Gastroesophageal sphincter (tissue), 4 donors: ENCODE measurements at regions not wholly inside any gene's neighbourhood (a gene's known extent, or its start where the extent isn't known, plus 50 kb on each side); places are given as distances from the start of the nearest gene placed in this dataset.

Experiments
- ATAC-seq: fragments of 150-250 bp; one replicate; pipeline ENCODE4 v1.9.1; 2016; ENCODE audit warnings: mild to moderate bottlenecking, moderate library complexity
- H3K27ac ChIP-seq, 4 donors: fragments of 200-600 bp; sonication (generic) in 3 of 4; 1 replicate in 3 of 4; 2 replicates in 1 of 4; pipeline ENCODE4 v1.5.1; 2016 to 2019
- H3K27me3 ChIP-seq: fragments of 200-600 bp; sonication (generic); one replicate; pipeline ENCODE4 v1.5.1; 2019
- H3K36me3 ChIP-seq, 2 donors: fragments of 200-600 bp; sonication (generic); one replicate each; pipeline ENCODE4 v1.5.1; 2019; ENCODE audit warnings: control low read depth in 1 of 2
- H3K4me1 ChIP-seq, 3 donors: fragments of 200-600 bp; sonication (generic); 1 replicate in 2 of 3; 2 replicates in 1 of 3; pipeline ENCODE4 v1.5.1; 2016 to 2019; ENCODE audit warnings: control low read depth in 2 of 3
- H3K4me3 ChIP-seq, 2 donors: fragments of 200-600 bp; sonication (generic); one replicate each; pipeline ENCODE4 v1.5.1; 2019; ENCODE audit warnings: mild to moderate bottlenecking in 1 of 2, moderate library complexity in 1 of 2
- H3K9me3 ChIP-seq, 3 donors: fragments of 200-600 bp; sonication (generic); one replicate each; pipeline ENCODE4 v1.5.1; 2017 to 2019; ENCODE audit warnings: control low read depth in 2 of 3
- EP300 ChIP-seq: sonication (generic); formaldehyde crosslinking; IDR thresholded peaks from one replicate; pipeline ENCODE4 v1.6.1; 2017; ENCODE audit warnings: antibody characterized with exemption, mild to moderate bottlenecking
- POLR2A ChIP-seq, 2 donors: fragments of 450-650 bp; IDR thresholded peaks; one replicate each; pipeline ENCODE4 v1.6.1; 2017; ENCODE audit warnings: antibody characterized with exemption in 2 of 2, mild to moderate bottlenecking in 2 of 2, moderate library complexity in 1 of 2
- POLR2AphosphoS5 ChIP-seq: sonication (generic); formaldehyde crosslinking; IDR thresholded peaks from one replicate; pipeline ENCODE4 v1.6.1; 2017; ENCODE audit warnings: antibody characterized with exemption
- WGBS, 2 donors: methylation state at CpG; one replicate each; pipeline ENCODE4 v1.1.5; 2018; ENCODE audit warnings: low coverage in 1 of 2; 5-methylcytosine and 5-hydroxymethylcytosine counted together
- small RNA-seq, 4 donors: library from RNA; depleted of rRNA; stranded (forward); fragments of <200 nt; gene quantifications; one replicate each; pipeline ENCODE3, GENCODE V24; 2016
- TF ChIP-seq, protein P1 (sequence below), 4 experiments: fragments of 200-600 bp in 2 of 4; fragments of 450-650 bp in 2 of 4; sonication (generic) in 1 of 4; IDR thresholded peaks; one replicate each; pipeline ENCODE4 v1.5.1; 2017 to 2019; ENCODE audit warnings: antibody characterized with exemption in 4 of 4, mild to moderate bottlenecking in 2 of 4, moderate library complexity in 2 of 4

DNA sequence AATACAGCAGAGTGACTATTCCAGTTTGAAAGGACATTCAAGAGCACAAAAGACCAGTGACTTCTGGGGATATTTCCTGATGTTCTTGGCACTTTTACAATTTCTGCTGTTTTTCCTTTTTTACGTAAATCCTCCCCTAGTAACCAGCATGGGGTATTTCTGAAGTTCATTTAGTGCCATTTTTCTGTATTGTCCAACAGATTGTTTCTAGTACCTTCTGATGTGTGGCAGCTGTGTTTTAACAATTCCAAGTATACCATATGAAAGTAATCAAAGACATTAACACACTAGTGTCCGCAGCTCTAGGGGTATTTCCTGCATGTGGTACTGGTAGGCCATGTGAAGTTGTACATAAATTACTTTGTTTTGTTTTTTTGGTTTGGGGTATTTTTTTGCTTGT lies 53.0 kb upstream of the SMARCA2 start:
- no peak overlapping the region for H3K27ac ChIP-seq
- ATAC-seq: no peak
- no peaks in the 10 kb centered on the region for H3K36me3 ChIP-seq
- H3K27me3 ChIP-seq: no peaks in the 10 kb centered on the region
- H3K9me3 ChIP-seq: no peaks in the 10 kb centered on the region
- peaks cover 0 to 4% (median 0%) of the 10 kb centered on the region in 3 donors for H3K4me1 ChIP-seq
- WGBS, 2 donors: 50 to 59% methylated on average over 1 to 2 of the region's 2 CpGs
- H3K4me3 ChIP-seq: no peak overlapping the region
- no peak for TF ChIP-seq EP300
- TF ChIP-seq, protein P1, sequence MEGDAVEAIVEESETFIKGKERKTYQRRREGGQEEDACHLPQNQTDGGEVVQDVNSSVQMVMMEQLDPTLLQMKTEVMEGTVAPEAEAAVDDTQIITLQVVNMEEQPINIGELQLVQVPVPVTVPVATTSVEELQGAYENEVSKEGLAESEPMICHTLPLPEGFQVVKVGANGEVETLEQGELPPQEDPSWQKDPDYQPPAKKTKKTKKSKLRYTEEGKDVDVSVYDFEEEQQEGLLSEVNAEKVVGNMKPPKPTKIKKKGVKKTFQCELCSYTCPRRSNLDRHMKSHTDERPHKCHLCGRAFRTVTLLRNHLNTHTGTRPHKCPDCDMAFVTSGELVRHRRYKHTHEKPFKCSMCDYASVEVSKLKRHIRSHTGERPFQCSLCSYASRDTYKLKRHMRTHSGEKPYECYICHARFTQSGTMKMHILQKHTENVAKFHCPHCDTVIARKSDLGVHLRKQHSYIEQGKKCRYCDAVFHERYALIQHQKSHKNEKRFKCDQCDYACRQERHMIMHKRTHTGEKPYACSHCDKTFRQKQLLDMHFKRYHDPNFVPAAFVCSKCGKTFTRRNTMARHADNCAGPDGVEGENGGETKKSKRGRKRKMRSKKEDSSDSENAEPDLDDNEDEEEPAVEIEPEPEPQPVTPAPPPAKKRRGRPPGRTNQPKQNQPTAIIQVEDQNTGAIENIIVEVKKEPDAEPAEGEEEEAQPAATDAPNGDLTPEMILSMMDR (IDR thresholded peaks at IDR 0.05): no peak
- no peak for TF ChIP-seq POLR2A (IDR thresholded peaks at IDR 0.05)
- no peak for TF ChIP-seq POLR2AphosphoS5

DNA sequence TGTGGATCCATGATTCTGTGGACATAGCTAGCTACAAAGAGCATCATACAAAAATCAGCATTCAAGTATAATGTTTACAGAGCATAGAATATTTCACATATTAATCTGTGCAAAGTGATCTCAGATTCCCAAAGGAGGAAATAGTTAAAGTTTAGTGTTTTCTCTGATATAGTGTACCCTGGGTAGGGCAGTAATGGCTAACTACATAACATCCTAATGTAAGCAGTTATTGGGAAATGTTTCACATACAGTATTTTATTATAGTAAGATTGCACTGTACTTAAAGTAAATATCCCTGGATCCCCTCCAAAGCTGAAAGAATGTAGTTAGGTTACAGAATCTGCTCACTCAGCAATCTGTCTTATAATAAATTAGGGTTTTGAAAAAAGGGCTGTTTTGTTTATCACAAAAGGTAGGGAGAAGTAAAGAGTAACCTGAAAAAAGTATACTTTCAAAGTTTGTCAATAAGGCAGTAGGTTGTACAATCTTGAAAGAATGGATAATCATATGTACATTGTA lies 52.5 kb upstream of the SMARCA2 start:
- Histone ChIP-seq H3K9me3 (no peaks in the 10 kb centered on the region), H3K36me3 (no peaks in the 10 kb centered on the region), H3K27ac (no peak overlapping the region), H3K4me3 (no peak overlapping the region), H3K27me3 (no peaks in the 10 kb centered on the region), H3K4me1 (peaks cover 0 to 4% (median 0%) of the 10 kb centered on the region in 3 donors)
- no peak for ATAC-seq
- TF ChIP-seq EP300: no peak
- no peak for TF ChIP-seq POLR2A (IDR thresholded peaks at IDR 0.05)
- TF ChIP-seq, protein P1 (IDR thresholded peaks at IDR 0.05): no peak
- TF ChIP-seq POLR2AphosphoS5: no peak

DNA sequence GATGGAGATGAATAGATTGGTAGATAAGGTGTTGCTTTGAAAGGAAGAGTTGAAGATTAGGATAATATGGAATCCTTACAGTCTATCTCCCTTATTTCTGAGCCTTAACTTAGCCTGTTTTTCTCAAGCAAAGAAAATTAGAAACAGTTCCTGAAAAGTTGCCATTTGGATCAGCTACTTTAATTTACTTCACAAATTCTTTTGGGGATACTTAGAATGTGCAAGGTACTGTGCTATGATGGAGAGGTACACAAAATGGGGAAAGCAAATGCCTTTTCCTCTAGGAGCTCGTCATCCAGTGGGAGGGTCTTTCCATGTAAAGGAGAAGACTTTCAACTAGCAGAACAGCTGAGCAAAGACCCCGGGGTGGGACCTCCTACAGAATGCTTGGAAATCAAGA lies 51.1 kb upstream of the SMARCA2 start:
- no peaks in the 10 kb centered on the region for H3K27me3 ChIP-seq
- WGBS, 2 donors: 58 to 63% methylated on average over 2 of the region's 2 CpGs
- H3K9me3 ChIP-seq: no peaks in the 10 kb centered on the region
- no peaks in the 10 kb centered on the region for H3K36me3 ChIP-seq
- TF ChIP-seq, protein P1 (IDR thresholded peaks at IDR 0.05): no peak
- no peak for TF ChIP-seq EP300
- TF ChIP-seq POLR2AphosphoS5: no peak
- TF ChIP-seq POLR2A (IDR thresholded peaks at IDR 0.05): no peak
- no peak overlapping the region for H3K27ac ChIP-seq
- no peak for ATAC-seq
- peaks cover 0 to 4% (median 0%) of the 10 kb centered on the region in 3 donors for H3K4me1 ChIP-seq
- H3K4me3 ChIP-seq: no peak overlapping the region

Small RNAs in the stretch of these regions (small RNA-seq; reads per million reads assigned to genes)
- 0 reads per million in 4 donors for gene RNA5SP279
